ENCODE measurements at regions not wholly inside any gene's neighbourhood (a gene's known extent, or its start where the extent isn't known, plus 50 kb on each side); places are given as distances from the start of the nearest gene placed in this dataset.

DNA sequence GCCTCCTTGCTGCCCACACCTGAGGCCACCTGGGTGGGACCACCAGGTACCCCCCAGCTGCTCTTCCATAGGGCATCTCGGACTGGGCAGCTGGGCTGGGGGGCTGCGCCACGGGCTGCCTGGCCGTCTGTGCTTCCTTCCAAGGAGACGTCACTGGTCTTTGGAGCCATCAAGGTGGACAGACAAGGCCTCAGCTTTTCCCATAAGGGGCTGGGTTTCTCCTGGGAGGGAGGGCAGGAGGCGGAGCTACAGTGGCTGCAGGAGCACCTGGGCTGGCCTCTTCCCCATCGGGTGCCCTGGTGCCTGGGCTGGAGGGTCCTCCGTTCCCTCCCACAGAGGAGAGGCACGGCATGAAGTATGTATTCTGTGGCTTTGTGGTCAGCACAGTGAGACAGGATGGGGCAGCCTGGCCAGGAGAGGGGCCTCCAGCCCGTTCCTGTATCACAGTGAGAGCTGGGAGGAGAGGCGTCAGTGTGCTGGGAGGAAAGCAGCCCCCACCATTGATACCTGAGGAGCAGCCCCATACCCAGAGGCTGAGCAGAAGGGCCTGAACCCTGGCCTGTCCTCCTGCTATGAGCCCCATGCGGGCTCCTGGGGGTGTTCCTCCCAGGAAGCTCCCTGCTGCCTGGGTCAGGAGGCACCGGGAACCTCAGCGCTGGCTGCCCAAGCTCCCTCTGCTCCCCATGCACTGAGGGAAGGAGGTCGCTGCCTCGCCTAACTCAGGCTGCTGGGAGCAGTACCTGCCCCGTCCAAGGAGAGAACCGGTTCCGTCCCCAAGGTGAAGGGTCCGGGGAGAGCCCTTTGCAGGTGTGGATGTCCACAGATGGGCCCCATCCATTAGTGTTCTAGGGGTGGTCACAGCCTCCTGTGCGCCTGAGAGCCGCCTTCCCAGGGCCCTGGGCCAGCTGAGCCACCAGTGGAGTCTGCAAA is 1075.0 kb downstream of the BRD1 start:
- no peak for DNase-seq (ENCODE audit: low read depth in 2 of 3, low spot score in 2 of 3)

DNA sequence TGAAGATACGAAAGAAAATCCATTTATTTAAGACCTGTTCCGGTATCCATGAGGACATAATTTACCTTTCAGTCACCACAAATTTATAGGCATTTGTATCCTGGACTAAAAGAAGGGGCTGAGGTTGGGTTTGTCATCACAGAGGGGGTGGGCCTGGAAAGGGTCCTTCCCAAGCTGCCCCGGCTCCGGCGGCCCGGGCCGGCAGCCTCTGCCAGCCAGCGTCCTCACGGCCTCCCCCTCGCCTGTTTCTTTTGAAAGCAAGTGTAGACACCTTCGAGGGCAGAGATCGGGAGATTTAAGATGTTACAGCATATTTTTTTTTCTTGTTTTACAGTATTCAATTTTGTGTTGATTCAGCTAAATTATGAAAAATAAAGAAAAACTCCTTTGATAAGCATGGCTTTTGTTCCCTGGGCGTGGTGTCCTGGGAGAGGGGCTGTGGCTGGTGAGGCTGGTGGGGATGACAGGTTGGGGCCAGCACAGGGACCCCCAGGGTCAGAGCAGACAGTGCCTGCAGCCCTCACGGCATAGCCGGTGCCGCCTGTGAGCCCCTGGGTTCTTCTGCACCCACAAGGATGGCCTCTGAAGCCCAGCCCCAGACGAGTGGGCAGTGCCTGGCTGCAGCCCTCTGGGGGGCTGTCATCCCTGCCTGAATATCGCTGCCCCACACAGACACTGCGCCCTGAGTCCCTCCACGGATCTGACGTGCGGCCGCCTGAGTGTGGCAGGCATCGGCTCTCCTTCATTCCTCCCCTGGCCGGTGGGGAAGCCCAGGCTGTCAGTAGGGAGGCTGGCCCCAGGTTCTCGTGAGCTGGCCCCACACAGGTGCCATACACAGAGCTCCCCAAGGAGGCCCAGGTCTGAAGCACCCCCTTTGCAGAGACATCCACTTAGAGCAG is 1075.9 kb downstream of the BRD1 start:
- no peak for DNase-seq (ENCODE audit: low read depth in 2 of 3, low spot score in 2 of 3)

- no peak for DNase-seq (ENCODE audit: low read depth in 2 of 3, low spot score in 2 of 3)
Observed at GRCh38 chr22:48750826-48751440, 1076.7 kb downstream of the BRD1 start.

GRCh38 chr22:48750282-48750681 is 1077.4 kb downstream of the BRD1 start:
- no peak for DNase-seq (ENCODE audit: low read depth in 2 of 3, low spot score in 2 of 3)

GRCh38 chr22:48749555-48750227 is 1078.0 kb downstream of the BRD1 start:
- no peak for DNase-seq (ENCODE audit: low read depth in 2 of 3, low spot score in 2 of 3)

- no peak for DNase-seq (ENCODE audit: low read depth in 2 of 3, low spot score in 2 of 3)
Observed at GRCh38 chr22:48748860-48749554, 1078.7 kb downstream of the BRD1 start.

GRCh38 chr22:48748113-48748859 is 1079.4 kb downstream of the BRD1 start:
- DNase-seq (ENCODE audit: low read depth in 2 of 3, low spot score in 2 of 3) = no peak

DNA sequence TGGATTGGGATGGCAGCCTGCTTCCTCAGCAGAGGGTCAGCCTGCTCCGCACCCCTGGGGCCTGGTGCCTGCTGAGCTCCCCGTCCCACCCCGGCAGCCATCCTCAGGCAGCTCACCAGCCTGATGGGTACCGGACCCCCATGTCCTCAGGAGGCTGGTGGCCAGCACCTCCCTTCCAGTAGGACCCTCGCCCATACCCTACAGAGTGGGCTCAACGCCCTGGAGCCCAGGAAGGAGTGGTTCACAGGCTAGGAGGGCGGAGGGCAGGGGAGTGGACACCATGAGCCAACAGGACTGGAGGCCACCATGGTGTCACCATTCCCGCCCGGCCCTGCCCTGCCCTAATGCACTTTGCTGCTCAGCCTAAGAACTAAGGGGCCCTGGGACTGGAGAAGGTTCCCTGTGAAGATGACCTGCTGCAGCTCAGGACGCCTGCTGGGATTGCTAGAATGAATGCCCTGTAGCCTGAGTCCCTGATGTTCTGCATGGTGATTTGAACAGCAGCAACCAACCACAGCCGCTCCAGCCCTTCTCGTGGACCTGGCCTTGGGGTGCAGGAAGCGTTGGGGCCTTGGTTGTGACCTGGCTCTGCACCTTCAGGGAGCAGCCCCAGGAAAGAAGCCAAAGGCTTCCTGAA is 1080.8 kb downstream of the BRD1 start:
- no peak for DNase-seq (ENCODE audit: low read depth in 2 of 3, low spot score in 2 of 3)

GRCh38 chr22:48745842-48746788 is 1081.6 kb downstream of the BRD1 start:
- no peak for DNase-seq (ENCODE audit: low read depth in 2 of 3, low spot score in 2 of 3)

DNA sequence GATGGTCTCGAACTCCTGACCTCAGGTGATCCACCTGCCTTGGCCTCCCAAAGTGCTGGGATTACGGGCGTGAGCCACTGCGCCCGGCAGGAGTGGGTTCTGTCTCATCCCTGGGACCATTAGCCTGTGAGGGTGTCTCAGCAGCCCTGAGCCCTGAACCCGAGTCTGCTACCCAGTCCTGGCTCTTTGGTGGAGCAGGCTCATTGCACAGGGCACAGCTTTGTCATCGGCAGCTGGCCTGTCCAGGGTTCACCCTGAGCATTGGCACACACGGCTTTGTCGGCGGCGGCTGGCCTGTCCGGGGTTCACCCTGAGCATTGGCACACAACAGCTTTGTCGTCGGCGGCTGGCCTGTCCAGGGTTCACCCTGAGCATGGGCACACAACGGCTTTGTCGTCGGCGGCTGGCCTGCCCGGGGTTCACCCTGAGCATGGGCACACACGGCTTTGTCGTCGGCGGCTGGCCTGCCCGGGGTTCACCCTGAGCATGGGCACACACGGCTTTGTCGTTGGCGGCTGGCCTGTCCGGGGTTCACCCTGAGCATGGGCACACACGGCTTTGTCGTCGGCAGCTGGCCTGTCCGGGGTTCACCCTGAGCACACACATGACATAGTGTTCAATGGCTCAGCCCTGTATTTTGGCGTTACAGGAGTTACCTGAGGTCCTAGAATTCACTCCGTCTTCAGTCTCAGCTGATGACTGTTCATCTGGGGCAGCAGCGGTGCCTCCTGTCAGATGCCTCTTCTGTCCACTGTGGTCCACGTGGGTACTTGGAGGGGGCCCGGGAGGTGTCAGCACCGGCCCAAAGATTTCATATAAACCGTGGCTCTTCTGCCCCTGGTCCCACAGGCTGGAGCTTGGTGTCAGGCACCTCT is 1082.5 kb downstream of the BRD1 start:
- no peak for DNase-seq (ENCODE audit: low read depth in 2 of 3, low spot score in 2 of 3)

DNA sequence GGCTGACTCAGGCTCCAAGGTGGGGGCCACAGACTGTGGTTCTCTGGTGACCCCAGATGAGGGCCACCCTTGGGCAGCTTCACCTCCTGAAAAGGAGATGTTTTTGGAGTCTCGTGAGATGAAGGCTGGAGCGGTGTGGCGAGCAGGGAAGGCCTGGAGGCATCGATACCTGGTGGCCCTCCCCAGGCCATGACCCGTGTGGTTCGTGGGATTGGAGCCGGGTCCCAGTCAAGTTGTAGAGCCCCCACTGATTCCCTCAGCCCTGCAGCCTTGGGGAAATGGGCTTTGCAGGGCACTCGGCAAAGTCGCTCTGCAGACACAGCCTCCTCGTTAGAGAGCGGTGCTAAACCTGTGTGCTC is 1083.4 kb downstream of the BRD1 start:
- no peak for DNase-seq (ENCODE audit: low read depth in 2 of 3, low spot score in 2 of 3)

GRCh38 chr22:48743601-48744282 is 1083.9 kb downstream of the BRD1 start:
- DNase-seq (ENCODE audit: low read depth in 2 of 3, low spot score in 2 of 3) = no peak

GRCh38 chr22:48742556-48743343 is 1084.9 kb downstream of the BRD1 start:
- DNase-seq (ENCODE audit: low read depth in 2 of 3, low spot score in 2 of 3) = no peak

- no peak for DNase-seq (ENCODE audit: low read depth in 2 of 3, low spot score in 2 of 3)
Observed at GRCh38 chr22:48742191-48742555, 1085.5 kb downstream of the BRD1 start.

- no peak for DNase-seq (ENCODE audit: low read depth in 2 of 3, low spot score in 2 of 3)
Observed at GRCh38 chr22:48741540-48741939, 1086.1 kb downstream of the BRD1 start.

All from hematopoietic multipotent progenitor cell (in vitro differentiated cells).